Caki2 (cell line): ENCODE measurements at regions not wholly inside any gene's neighbourhood (a gene's known extent, or its start where the extent isn't known, plus 50 kb on each side); places are given as distances from the start of the nearest gene placed in this dataset.
"Not testable (repeated sequence)": the region's sequence is repeated elsewhere in the genome, so short reads cannot be mapped to it uniquely, and the experiment has no call there.

Experiments
- DNase-seq: peaks from one replicate; pipeline ENCODE4 v3.0.0-alpha.2; 2015; ENCODE audit warnings: low read depth
- in situ Hi-C: cut with HindIII; loops from 2 replicates; pipeline ENCODE4 v1.10.0; 2016; ENCODE audit warnings: low sequenced_read_pairs, low pct_unique_long_range_greater_than_20kb, mixed read lengths

GRCh38 chr11:21707116-21707739, 485.7 kb upstream of the ANO5 start:
- in situ Hi-C loops: no loop called here
- DNase-seq: no peak

- DNase-seq: no peak
- in situ Hi-C loops: no loop called here
Observed at GRCh38 chr11:21710809-21711208, 482.1 kb upstream of the ANO5 start.

- DNase-seq: no peak
- in situ Hi-C loops: no loop called here
Observed at GRCh38 chr11:21711341-21711740, 481.5 kb upstream of the ANO5 start.

GRCh38 chr11:21723678-21724077, 469.2 kb upstream of the ANO5 start:
- no peak for DNase-seq

GRCh38 chr11:21727102-21727501, 465.8 kb upstream of the ANO5 start:
- in situ Hi-C loops: no loop called here
- no peak for DNase-seq

More at GRCh38 chr11:21723678-21724077, 469.2 kb upstream of the ANO5 start:
- in situ Hi-C loops: no loop called here

GRCh38 chr11:21736404-21736803, 456.5 kb upstream of the ANO5 start:
- DNase-seq: no peak
- in situ Hi-C loops: no loop called here

- in situ Hi-C loops, DNase-seq: not testable (repeated sequence)
Observed at GRCh38 chr11:21752475-21753243, 440.2 kb upstream of the ANO5 start.

- DNase-seq, in situ Hi-C loops: not testable (repeated sequence)
Observed at GRCh38 chr11:21753244-21753767, 439.6 kb upstream of the ANO5 start.

- no peak for DNase-seq
- in situ Hi-C loops: no loop called here
Observed at GRCh38 chr11:21761000-21761399, 431.9 kb upstream of the ANO5 start.

GRCh38 chr11:21768388-21768787, 424.5 kb upstream of the ANO5 start:
- in situ Hi-C loops: no loop called here
- no peak for DNase-seq

GRCh38 chr11:21769188-21769587, 423.7 kb upstream of the ANO5 start:
- in situ Hi-C loops: no loop called here
- DNase-seq: no peak

GRCh38 chr11:21771097-21771496, 421.8 kb upstream of the ANO5 start:
- DNase-seq: no peak
- in situ Hi-C loops: no loop called here

- DNase-seq: no peak
- in situ Hi-C loops: no loop called here
Observed at GRCh38 chr11:21774212-21774611, 418.7 kb upstream of the ANO5 start.

- DNase-seq: no peak
- in situ Hi-C loops: no loop called here
Observed at GRCh38 chr11:21775911-21776310, 417.0 kb upstream of the ANO5 start.

- DNase-seq: no peak
- in situ Hi-C loops: no loop called here
Observed at GRCh38 chr11:21783954-21784353, 408.9 kb upstream of the ANO5 start.

- in situ Hi-C loops: no loop called here
- no peak for DNase-seq
Observed at GRCh38 chr11:21785351-21785750, 407.5 kb upstream of the ANO5 start.

- in situ Hi-C loops: no loop called here
- no peak for DNase-seq
Observed at GRCh38 chr11:21794306-21794705, 398.6 kb upstream of the ANO5 start.

GRCh38 chr11:21798216-21798615, 394.7 kb upstream of the ANO5 start:
- in situ Hi-C loops: no loop called here
- DNase-seq: no peak

GRCh38 chr11:21804523-21804922, 388.4 kb upstream of the ANO5 start:
- in situ Hi-C loops, DNase-seq: not testable (repeated sequence)

- in situ Hi-C loops: no loop called here
- DNase-seq: no peak
Observed at GRCh38 chr11:21806508-21806907, 386.4 kb upstream of the ANO5 start.
